SK-N-SH (cell line): ENCODE measurements at regions not wholly inside any gene's neighbourhood (a gene's known extent, or its start where the extent isn't known, plus 50 kb on each side); places are given as distances from the start of the nearest gene placed in this dataset.
"Not testable (repeated sequence)": the region's sequence is repeated elsewhere in the genome, so short reads cannot be mapped to it uniquely, and the experiment has no call there.

Experiments
- CTCF ChIP-seq: fragments of 200-600 bp; sonication (generic); IDR thresholded peaks from 2 replicates; pipeline ENCODE4 v1.6.1; 2017; ENCODE audit warnings: antibody characterized with exemption, mild to moderate bottlenecking, moderate library complexity
- EZH2phosphoT487 ChIP-seq: fragments of 200-600 bp; sonication (generic); IDR thresholded peaks from 2 replicates; pipeline ENCODE4 v1.6.1; 2017; ENCODE audit warnings: low read depth, mixed run types, mild to moderate bottlenecking, antibody characterized with exemption, moderate library complexity, borderline replicate concordance
- GABPA ChIP-seq: IDR thresholded peaks from 2 replicates; pipeline ENCODE4 v1.4.0; 2012; ENCODE audit warnings: low read depth, mild to moderate bottlenecking
- NRF1 ChIP-seq: IDR thresholded peaks from 2 replicates; pipeline ENCODE4 v1.6.1; 2012; ENCODE audit warnings: low read depth, mild to moderate bottlenecking, low read length
- REST ChIP-seq: IDR thresholded peaks from 2 replicates; pipeline ENCODE4 v1.6.1; 2012; ENCODE audit warnings: mild to moderate bottlenecking, low read depth, low read length, moderate library complexity
- RXRA ChIP-seq: IDR thresholded peaks from 2 replicates; pipeline ENCODE4 v1.4.0; 2012; ENCODE audit warnings: low read depth, mild to moderate bottlenecking, borderline replicate concordance
- ZBTB33 ChIP-seq: IDR thresholded peaks from 2 replicates; pipeline ENCODE4 v1.4.0; 2012; ENCODE audit warnings: low read depth, borderline replicate concordance

DNA sequence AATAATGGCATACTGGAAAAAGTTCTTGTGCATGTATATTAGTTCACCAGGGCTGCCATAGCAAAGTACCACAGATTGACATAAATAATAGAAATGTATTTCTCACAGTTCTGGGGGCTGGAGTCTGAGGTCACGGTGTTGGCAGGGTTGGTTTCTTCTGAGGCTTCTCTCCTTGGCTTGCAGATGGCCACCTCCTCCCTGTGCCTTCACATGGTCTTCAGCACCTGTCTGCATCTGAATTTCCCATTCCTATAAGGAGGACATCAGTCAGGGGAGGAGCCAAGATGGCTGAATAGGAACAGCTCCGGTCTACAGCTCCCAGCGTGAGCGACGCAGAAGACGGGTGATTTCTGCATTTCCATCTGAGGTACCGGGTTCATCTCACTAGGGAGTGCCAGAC, 70.0 kb downstream of the MAFB start:
- TF ChIP-seq NRF1, CTCF, REST, ZBTB33, EZH2phosphoT487, GABPA, RXRA: not testable (repeated sequence)
